GM12878 (cell line): ENCODE measurements at regions not wholly inside any gene's neighbourhood (a gene's known extent, or its start where the extent isn't known, plus 50 kb on each side); places are given as distances from the start of the nearest gene placed in this dataset.

Experiments
- ATAC-seq: fragments of 200-7000 bp; cut with Tn5 transposase; 3 replicates; pipeline ENCODE4 v1.9.1; 2020; ENCODE audit warnings: mild to moderate bottlenecking, moderate library complexity
- BruUV-seq: library from RNA; stranded (reverse); fragments of 400-500 nt; replicated peaks from 2 replicates; lab custom pipeline; 2021; lab: Mats Ljungman, UMichigan
- CTCF ChIA-PET: fragments of 300-600 bp; sonication (Branson Sonifier 250); formaldehyde crosslinking; extraction: SDS; loops from one replicate; lab custom pipeline; 2021; ENCODE audit warnings: inconsistent platforms; lab: Yijun Ruan, JAX
- POLR2A ChIA-PET: fragments of 350-600 bp; formaldehyde crosslinking; extraction: SDS; loops from one replicate; lab custom pipeline; 2021; ENCODE audit warnings: inconsistent platforms; lab: Charles Lee
- RAD21 ChIA-PET: fragments of 300-600 bp; sonication (Branson Sonifier 250); formaldehyde crosslinking; loops from one replicate; lab custom pipeline; 2023; ENCODE audit warnings: antibody characterized with exemption; ENCODE audit not compliant: unreplicated experiment; lab: Charles Lee
- SMC1A ChIA-PET: fragments of 300-600 bp; sonication (Branson Sonifier 250); formaldehyde crosslinking; loops from one replicate; lab custom pipeline; 2023; ENCODE audit not compliant: unreplicated experiment, uncharacterized antibody; lab: Charles Lee
- DNase-seq: peaks from one replicate; pipeline ENCODE4 v3.0.0-alpha.2; 2011; ENCODE audit warnings: low read depth, low spot score
- FAIRE-seq: peaks from 3 replicates; lab custom pipeline; 2011; peaks lifted over from hg19 to GRCh38; lab: Jason Lieb, UNC
- H2AFZ ChIP-seq: 2 replicates; pipeline ENCODE4 v1.6.0; 2011; ENCODE audit warnings: low read depth, low read length, control low read depth; ENCODE audit not compliant: control insufficient read depth
- H3K27ac ChIP-seq: 2 replicates; pipeline ENCODE4 v1.5.1; 2011; ENCODE audit warnings: control low read depth; ENCODE audit not compliant: control insufficient read depth, insufficient read depth
- H3K27me3 ChIP-seq, 2 experiments: replicated peaks in 1 of 2; 2 replicates each; pipeline versions ENCODE4 v1.6.0 to v1.6.1; 2011; ENCODE audit warnings: low read length in 1 of 2; ENCODE audit not compliant: control insufficient read depth in 2 of 2, insufficient read depth in 2 of 2
- H3K36me3 ChIP-seq, 2 experiments: 2 replicates each; pipeline ENCODE4 v1.5.1; 2011; ENCODE audit warnings: low read length in 1 of 2; ENCODE audit not compliant: control insufficient read depth in 2 of 2, insufficient read depth in 2 of 2
- H3K4me1 ChIP-seq: 2 replicates; pipeline ENCODE4 v1.6.1; 2011; ENCODE audit warnings: mild to moderate bottlenecking, low read length, moderate library complexity, mixed read lengths; ENCODE audit not compliant: control insufficient read depth, insufficient read depth
- H3K4me2 ChIP-seq: 2 replicates; pipeline ENCODE4 v1.6.0; 2011; ENCODE audit warnings: control low read depth; ENCODE audit not compliant: control insufficient read depth, insufficient read depth
- H3K4me3 ChIP-seq: fragments of 200-600 bp; sonication (generic); 2 replicates; pipeline ENCODE4 v1.5.1; 2016
- H3K79me2 ChIP-seq: 2 replicates; pipeline ENCODE4 v1.6.0; 2011; ENCODE audit warnings: low read length; ENCODE audit not compliant: control insufficient read depth, insufficient read depth
- H3K9ac ChIP-seq: 2 replicates; pipeline ENCODE4 v1.8.0; 2011; ENCODE audit warnings: low read length, control low read depth, mixed read lengths; ENCODE audit not compliant: control insufficient read depth, insufficient read depth
- H3K9me3 ChIP-seq: replicated peaks from 3 replicates; pipeline ENCODE4 v1.5.1; 2011; ENCODE audit warnings: mild to moderate bottlenecking, low read length; ENCODE audit not compliant: control insufficient read depth, insufficient read depth
- H4K20me1 ChIP-seq: 2 replicates; pipeline ENCODE4 v1.6.0; 2011; ENCODE audit not compliant: control insufficient read depth, insufficient read depth
- HCFC1 ChIP-seq: fragments of 150-350 bp; IDR thresholded peaks from 2 replicates; pipeline ENCODE4 v1.6.1; 2014; ENCODE audit warnings: low read length
- KDM1A ChIP-seq: fragments of 200-600 bp; sonication (generic); IDR thresholded peaks from 2 replicates; pipeline ENCODE4 v1.6.1; 2016; ENCODE audit warnings: borderline replicate concordance
- MTA2 ChIP-seq: fragments of 450-650 bp; IDR thresholded peaks from 2 replicates; pipeline ENCODE4 v1.6.1; 2016; ENCODE audit warnings: low read depth, mild to moderate bottlenecking, moderate library complexity
- PAX8 ChIP-seq: fragments of 450-650 bp; IDR thresholded peaks from 2 replicates; pipeline ENCODE4 v1.6.1; 2017; ENCODE audit warnings: mild to moderate bottlenecking, moderate library complexity
- RFX5 ChIP-seq: IDR thresholded peaks from 2 replicates; pipeline ENCODE4 v1.6.1; 2011; ENCODE audit warnings: low read depth, low read length, improper control_type of control experiment
- TAF1 ChIP-seq: IDR thresholded peaks from 2 replicates; pipeline ENCODE4 v1.6.1; 2011; ENCODE audit warnings: mild to moderate bottlenecking, low read depth, low read length, borderline replicate concordance
- TCF3 ChIP-seq: IDR thresholded peaks from 2 replicates; pipeline ENCODE4 v1.6.1; 2012; ENCODE audit warnings: low read depth, mild to moderate bottlenecking, low read length, borderline replicate concordance; ENCODE audit not compliant: insufficient read depth
- ZBTB11 ChIP-seq: fragments of 450-650 bp; formaldehyde crosslinking; IDR thresholded peaks from 2 replicates; pipeline ENCODE4 v1.5.0; 2022; ENCODE audit warnings: mild to moderate bottlenecking, missing genetic modification characterization
- ZNF592 ChIP-seq: fragments of 450-650 bp; IDR thresholded peaks from 2 replicates; pipeline ENCODE4 v1.6.1; 2017; ENCODE audit warnings: mild to moderate bottlenecking, moderate library complexity
- WGBS: methylation state at CpG from one replicate; pipeline ENCODE4 v1.1.6; 2016; ENCODE audit warnings: low lambda C conversion rate; ENCODE audit not compliant: insufficient replicate concordance, insufficient coverage; ENCODE audit errors: missing lambda C conversion rate; 5-methylcytosine and 5-hydroxymethylcytosine counted together
- in situ Hi-C: fragments of 300-500 bp; cut with MboI; formaldehyde crosslinking; loops from 9 replicates; pipeline ENCODE4 v1.14.3; 2018; ENCODE audit warnings: mixed read lengths
- intact Hi-C: fragments of 100-400 bp; cut with micrococcal nuclease; formaldehyde crosslinking; loops from one replicate; pipeline ENCODE4 v1.14.2; 2022; ENCODE audit not compliant: unreplicated experiment

GRCh38 chr4:138414202-138414601, 172.1 kb upstream of the SLC7A11 start:
- SMC1A ChIA-PET, result interaction anchor here (1.0 to 2.5 kb wide), 5 partner anchors 9 to 93 kb away, joined by 3 to 8 read pairs (median 4); no protein-coding TSS in a partner anchor
- no peak for ATAC-seq
- TF ChIP-seq ZBTB11, result no peak
- no peak for TF ChIP-seq RFX5
- no peak for TF ChIP-seq TAF1
- TF ChIP-seq HCFC1, result no peak
- TF ChIP-seq TCF3, result no peak
- no peak for TF ChIP-seq MTA2
- TF ChIP-seq KDM1A, result no peak
- no peak for TF ChIP-seq PAX8
- no peak for TF ChIP-seq ZNF592
- TF ChIP-seq, all 136 proteins: peak for 0
- H3K27ac ChIP-seq, result no peak overlapping the region
- H3K9me3 ChIP-seq, result no peaks in the 10 kb centered on the region
- 0% methylated on average over 1 of the region's 1 CpG for WGBS
- FAIRE-seq (no peak), DNase-seq (no peak)
- ChIA-PET POLR2A (interaction anchor here (1.0 kb wide), 1 partner anchor 182 kb away, joined by 3 read pairs; no protein-coding TSS in a partner anchor), CTCF (interaction anchor here (0.6 to 1.4 kb wide), 3 partner anchors 18 to 922 kb away, joined by 3 to 4 read pairs (median 3); no protein-coding TSS in a partner anchor), RAD21 (no interaction called here)
- H3K4me2 ChIP-seq, result no peak overlapping the region
- no peaks in the 10 kb centered on the region for H4K20me1 ChIP-seq
- H3K4me3 ChIP-seq, result no peak overlapping the region
- in situ Hi-C loops, result no loop called here
- H2AFZ ChIP-seq, result no peak overlapping the region; the same call in 1 of the 2 replicates
- intact Hi-C loops, result no loop called here
- no TSS peak for BruUV-seq
- H3K9ac ChIP-seq, result no peak overlapping the region
- no peaks in the 10 kb centered on the region for H3K79me2 ChIP-seq
- peaks cover 7% of the 10 kb centered on the region; the same call in 1 of the 2 replicates for H3K4me1 ChIP-seq
- no peaks in the 10 kb centered on the region for H3K36me3 ChIP-seq
- H3K27me3 ChIP-seq, result no peaks in the 10 kb centered on the region
